AG20443 (cell line): ENCODE measurements at regions not wholly inside any gene's neighbourhood (a gene's known extent, or its start where the extent isn't known, plus 50 kb on each side); places are given as distances from the start of the nearest gene placed in this dataset.

Source experiments
- DNase-seq: peaks from one replicate; pipeline ENCODE4 v3.0.0; 2012; ENCODE audit warnings: low spot score, mixed read lengths

GRCh38 chr6:79302341-79302740 is 67.9 kb upstream of the HMGN3 start:
- no peak for DNase-seq

- no peak for DNase-seq
Measured at GRCh38 chr6:79301290-79301689, 66.8 kb upstream of the HMGN3 start.

- no peak for DNase-seq
Measured at GRCh38 chr6:79296211-79296610, 61.7 kb upstream of the HMGN3 start.
